Fibroblast of mammary gland (primary cell): ENCODE measurements at regions not wholly inside any gene's neighbourhood (a gene's known extent, or its start where the extent isn't known, plus 50 kb on each side); places are given as distances from the start of the nearest gene placed in this dataset.

ENCODE experiments used
- DNase-seq: peaks from one replicate; pipeline ENCODE4 v3.0.0-alpha.2; 2010; ENCODE audit warnings: low read depth
- H3K4me3 ChIP-seq: 2 replicates; pipeline ENCODE4 v1.5.1; 2011; ENCODE audit warnings: low read depth, mild to moderate bottlenecking, low read length, moderate library complexity; ENCODE audit not compliant: control insufficient read depth
- TF ChIP-seq, protein P1 (sequence below): conservative IDR thresholded peaks from 2 replicates; pipeline ENCODE4 v1.5.1; 2011; ENCODE audit warnings: low read depth, low read length, inconsistent platforms; ENCODE audit not compliant: control insufficient read depth, insufficient read depth

DNA sequence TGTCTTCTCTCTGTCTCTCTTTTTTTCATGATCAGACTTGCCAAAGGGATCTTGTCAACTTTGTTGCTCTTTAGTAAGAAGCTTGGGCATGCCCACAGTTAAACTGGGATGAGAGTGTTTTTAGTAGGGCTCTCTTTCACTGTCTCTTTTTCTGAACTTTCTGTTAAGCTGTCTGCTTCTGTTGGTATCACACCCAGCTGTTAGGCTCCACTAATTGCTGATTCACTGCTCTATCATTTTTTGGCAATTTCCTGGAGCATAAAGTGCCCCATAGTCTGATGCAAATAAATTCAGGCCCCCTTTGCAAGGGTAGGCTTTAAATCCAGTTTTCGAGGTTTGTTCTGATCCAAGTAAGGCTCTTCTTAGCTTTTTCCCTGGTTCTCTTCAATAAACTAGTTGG is 360.4 kb upstream of the ADAMTS9 start:
- TF ChIP-seq, protein P1, sequence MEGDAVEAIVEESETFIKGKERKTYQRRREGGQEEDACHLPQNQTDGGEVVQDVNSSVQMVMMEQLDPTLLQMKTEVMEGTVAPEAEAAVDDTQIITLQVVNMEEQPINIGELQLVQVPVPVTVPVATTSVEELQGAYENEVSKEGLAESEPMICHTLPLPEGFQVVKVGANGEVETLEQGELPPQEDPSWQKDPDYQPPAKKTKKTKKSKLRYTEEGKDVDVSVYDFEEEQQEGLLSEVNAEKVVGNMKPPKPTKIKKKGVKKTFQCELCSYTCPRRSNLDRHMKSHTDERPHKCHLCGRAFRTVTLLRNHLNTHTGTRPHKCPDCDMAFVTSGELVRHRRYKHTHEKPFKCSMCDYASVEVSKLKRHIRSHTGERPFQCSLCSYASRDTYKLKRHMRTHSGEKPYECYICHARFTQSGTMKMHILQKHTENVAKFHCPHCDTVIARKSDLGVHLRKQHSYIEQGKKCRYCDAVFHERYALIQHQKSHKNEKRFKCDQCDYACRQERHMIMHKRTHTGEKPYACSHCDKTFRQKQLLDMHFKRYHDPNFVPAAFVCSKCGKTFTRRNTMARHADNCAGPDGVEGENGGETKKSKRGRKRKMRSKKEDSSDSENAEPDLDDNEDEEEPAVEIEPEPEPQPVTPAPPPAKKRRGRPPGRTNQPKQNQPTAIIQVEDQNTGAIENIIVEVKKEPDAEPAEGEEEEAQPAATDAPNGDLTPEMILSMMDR, result no peak
- no peak overlapping the region for H3K4me3 ChIP-seq
- no peak for DNase-seq

DNA sequence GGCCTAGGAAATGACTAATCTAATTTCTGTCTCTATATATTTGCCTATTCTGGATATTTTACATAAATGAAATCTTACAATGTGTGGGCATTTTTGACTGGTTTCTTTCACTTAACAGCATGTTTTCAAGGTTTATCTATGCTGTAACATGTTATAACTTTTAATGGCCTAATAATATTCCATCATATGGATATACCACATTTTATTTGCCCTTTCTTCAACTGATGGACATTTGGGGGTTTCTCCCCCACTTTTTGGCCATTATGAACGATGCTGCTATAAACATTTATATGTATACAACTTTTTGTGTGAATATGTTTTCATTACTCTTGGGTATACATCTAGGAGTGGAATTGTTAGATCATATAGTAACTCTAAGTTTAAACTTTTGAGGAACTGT is 357.3 kb upstream of the ADAMTS9 start:
- TF ChIP-seq, protein P1, result no peak
- H3K4me3 ChIP-seq, result no peak overlapping the region
- no peak for DNase-seq

DNA sequence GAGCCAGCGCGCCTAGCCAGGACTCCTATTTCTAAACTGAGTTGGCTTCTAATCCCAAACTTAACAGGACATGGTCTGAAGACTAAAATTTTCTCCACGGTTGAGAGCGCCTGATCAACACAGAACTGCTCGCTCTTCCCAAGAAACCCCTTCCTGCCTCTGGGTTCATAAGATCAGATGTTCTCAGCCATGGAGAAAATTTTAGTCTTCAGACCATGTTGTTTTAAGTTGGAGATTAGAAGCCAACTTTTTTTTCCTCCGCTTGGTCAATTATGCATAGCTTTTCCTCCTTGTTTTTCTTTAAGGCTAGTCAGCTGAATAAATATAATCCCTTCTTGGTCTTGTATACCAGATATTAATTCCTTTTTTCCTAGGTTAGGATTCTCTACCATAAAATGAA is 356.6 kb upstream of the ADAMTS9 start:
- no peak for DNase-seq

DNA sequence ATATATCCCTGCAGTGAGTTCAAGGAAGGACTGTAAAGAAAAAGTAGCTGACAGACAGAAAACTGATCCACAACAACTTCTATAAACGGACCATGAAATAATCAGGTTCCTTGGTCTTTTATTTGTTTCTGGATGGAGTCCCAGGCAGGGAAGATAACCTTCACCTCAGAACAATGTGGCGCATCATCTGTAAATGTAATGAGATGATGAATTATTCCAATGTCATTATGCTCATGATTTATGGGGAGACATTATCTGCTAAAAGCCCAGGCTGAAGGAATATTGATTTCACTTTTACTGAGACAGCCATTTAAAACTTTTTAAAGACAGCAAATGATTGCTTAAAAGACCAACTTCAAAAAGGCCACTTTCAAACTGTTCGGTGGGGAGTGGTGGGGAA is 354.9 kb upstream of the ADAMTS9 start:
- no peak for DNase-seq
- TF ChIP-seq, protein P1, result no peak
- H3K4me3 ChIP-seq, result no peak overlapping the region

More for the DNA sequence above, 356.6 kb upstream of the ADAMTS9 start:
- no peak overlapping the region for H3K4me3 ChIP-seq
- TF ChIP-seq, protein P1, result no peak

DNA sequence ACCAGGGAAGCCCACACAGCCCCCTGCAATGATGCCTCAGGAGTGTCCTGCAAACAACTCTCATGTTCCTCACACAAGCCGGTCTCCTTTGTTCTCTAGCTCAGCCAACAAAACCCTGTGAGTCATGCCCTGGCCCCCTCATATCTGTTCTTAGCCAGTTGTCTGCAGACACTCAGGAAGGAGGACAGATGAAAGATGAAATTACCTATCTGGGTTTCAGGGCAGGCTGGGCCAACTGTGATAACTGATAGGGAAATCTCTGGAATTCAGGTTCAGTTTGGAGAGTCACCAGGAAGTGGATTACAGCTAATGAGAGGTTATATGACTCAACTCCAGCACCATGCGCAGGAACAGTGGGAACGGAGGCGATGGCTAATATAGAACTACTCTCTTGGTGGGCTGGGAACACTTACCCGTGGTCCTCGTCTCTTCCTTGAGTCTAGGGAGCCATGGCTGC is 352.0 kb upstream of the ADAMTS9 start:
- H3K4me3 ChIP-seq, result no peak overlapping the region
- TF ChIP-seq, protein P1, result no peak
- DNase-seq, result peak; percentile 49

DNA sequence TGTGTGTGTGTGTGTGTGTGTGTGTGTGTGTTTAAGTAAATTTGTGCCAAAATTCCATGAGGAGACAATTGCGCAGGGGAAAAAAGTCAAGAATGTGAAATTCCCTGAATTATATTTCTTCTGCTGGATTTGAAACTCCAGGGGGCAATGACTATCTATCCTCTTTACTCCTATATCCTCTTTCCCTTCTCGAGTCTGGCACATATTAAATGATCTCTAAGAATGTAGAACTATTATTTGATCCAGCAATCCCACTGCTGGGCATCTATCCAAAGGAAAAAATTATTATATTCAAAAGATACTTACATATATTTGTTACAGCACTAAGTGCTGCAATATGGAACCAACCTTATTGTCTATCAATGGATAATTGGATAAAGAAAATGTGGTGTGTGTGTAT is 350.1 kb upstream of the ADAMTS9 start:
- H3K4me3 ChIP-seq, result no peak overlapping the region
- TF ChIP-seq, protein P1, result no peak
- DNase-seq, result no peak

DNA sequence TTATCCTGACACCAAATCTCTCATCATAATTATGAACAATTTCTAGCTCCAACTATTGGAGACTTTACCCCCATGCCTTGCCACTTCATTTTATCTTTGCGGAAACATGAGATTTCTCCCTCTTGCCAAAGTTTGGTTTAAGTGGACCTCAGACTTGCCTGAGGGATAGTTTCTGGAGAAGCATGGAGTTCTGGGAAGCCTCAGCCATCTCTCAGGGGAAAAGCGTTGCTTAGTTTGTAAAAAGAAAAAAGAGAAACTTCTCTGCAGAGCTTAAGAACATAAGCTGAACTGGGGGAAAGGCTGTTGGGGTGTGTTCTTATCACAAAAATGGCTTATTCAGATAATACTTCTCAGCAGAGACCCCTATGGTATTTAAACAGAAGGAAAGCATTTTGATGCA is 347.4 kb upstream of the ADAMTS9 start:
- TF ChIP-seq, protein P1, result no peak
- no peak for DNase-seq
- no peak overlapping the region for H3K4me3 ChIP-seq
